HUDEP-2 (cell line): ENCODE measurements at regions not wholly inside any gene's neighbourhood (a gene's known extent, or its start where the extent isn't known, plus 50 kb on each side); places are given as distances from the start of the nearest gene placed in this dataset.

Source experiments
- DNase-seq, 76 experiments: peaks; one replicate each; lab custom pipeline; 2025; ENCODE audit not compliant: unreplicated experiment in 76 of 76; lab: John Stamatoyannopoulos, UW

DNA sequence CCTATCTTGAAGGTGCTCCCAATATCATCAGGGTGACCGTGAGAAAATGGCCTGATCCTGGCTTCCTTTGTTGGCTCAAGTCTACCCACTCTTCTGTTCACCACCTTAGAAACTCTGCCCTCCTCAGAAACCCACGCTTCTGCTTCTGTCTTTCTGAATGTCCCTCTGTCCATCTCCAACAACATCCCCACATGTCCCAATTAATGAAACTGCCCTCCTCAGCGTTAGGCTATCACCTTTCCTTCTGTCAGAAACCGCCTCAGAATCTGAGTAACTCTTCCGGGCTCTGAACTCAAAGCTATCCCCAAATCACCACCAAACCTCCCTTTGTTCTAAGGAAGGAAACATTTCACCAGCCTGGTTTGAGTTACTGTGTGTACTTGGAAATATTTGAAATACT, 315.8 kb upstream of the ZNF32 start:
- DNase-seq: no peak

DNA sequence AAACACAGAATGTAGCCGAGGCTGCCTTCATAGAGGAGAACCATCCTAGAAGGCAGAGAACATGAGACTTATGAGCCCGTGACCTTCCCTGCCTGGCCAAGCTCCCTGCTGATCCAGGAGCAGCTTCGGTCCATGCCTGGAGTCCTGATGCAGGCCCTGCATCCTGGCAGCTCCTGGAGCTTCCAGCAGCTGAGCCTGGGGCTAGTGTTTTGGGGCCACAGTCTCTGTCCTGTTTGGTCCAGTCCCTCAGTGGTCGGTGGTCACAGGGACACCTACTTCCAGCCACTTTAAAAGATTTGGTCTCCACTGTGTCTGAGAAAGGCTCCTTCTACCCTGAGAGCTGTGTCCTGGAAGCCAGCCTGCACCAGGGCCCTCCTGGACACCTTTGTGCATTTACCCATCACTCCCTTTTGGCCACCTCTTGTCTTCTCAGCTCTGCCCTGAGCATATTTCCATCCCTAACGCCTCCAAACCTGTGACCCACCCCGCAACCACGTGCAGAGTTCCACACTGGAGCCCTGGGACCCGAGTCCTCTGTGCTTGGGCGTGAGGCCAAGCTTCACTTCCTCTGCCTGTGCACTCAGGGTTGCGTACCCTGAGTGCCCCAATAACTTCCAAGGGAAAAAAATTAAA, 315.2 kb upstream of the ZNF32 start:
- DNase-seq: no peak

- DNase-seq: no peak
Measured at GRCh38 chr10:43963379-43963778, 314.7 kb upstream of the ZNF32 start.

GRCh38 chr10:43962346-43963191, 313.9 kb upstream of the ZNF32 start:
- DNase-seq: no peak

DNA sequence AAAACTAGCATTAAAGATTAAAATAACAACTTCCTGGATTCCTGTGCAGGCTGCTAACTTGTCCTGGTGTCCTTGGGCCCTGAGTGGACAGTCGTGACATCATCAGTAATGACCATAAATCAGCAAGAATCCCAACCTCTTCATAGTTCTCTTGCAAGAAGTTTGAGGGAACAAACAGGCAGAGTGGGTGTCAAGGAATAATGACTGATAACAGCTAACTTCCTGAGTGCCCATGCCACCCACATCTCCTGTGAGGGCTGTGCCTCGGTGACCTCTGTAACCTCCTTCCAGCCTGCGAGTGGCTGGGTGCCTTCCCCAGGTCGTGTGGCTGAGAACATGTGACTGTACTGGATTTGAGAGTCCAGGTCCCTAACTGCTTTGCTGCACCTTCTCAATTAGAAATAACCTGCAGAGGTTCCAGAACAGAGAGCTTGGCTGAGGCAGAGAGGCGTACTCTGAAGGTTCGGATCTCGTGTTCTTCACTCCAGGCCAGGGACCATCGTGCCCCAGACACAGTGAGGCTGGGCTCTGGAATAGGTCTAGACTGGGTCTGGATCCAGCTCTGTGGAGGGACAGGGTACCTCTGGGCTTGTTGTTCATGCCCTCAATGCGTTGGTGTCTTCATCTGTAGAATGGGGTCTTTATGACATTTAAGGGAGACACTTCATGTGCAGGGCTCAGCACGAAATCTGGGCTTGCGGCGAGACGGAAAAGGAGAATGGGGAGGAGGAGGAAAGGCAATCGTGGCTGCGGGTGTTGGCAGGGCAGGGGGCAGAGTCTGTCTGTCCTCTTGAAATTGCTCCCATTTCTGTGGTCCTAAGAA, 313.1 kb upstream of the ZNF32 start:
- DNase-seq: no peak

GRCh38 chr10:43960981-43961380, 312.3 kb upstream of the ZNF32 start:
- no peak for DNase-seq

- DNase-seq: no peak
Measured at GRCh38 chr10:43960477-43960876, 311.8 kb upstream of the ZNF32 start.

GRCh38 chr10:43960135-43960415, 311.4 kb upstream of the ZNF32 start:
- DNase-seq: no peak

GRCh38 chr10:43959364-43960134, 310.9 kb upstream of the ZNF32 start:
- DNase-seq: no peak

DNA sequence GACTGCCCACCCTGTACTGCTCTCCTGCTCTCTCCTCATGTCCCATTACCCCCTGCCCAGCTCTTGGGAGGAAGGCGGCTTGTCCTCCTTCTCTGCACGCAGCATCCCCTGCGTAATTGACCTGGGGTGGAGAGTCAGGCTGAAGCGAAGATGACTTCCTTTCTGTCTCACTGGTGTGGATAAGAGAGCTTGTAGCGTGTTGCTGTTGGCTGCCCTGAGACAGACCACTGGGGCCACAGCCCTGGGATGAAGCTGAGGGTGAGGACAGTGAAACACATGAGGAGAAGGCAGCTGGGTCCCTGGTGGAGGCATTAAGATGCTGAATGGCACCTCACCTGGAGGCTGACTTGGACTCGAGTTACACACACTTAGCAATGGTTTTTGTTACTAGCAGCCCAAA, 310.3 kb upstream of the ZNF32 start:
- no peak for DNase-seq

DNA sequence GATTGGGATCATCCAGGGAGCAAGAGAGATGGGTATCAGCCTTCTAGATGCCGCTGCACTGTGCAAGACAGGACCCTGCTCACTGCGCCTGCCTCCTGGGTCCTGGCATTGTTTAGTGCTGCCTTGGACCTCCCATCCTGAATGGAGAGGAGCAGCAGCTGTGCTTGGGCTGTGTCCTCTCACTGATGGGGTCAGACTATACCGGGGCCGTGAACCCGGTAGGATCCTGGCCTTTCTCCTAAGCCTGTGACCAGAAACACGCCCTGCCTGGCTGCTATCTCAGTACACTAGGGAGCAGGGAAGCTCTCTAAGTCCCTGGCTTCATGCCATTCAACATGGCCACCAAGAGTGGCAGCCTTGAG, 309.4 kb upstream of the ZNF32 start:
- DNase-seq: no peak

GRCh38 chr10:43957267-43958070, 308.8 kb upstream of the ZNF32 start:
- no peak for DNase-seq

GRCh38 chr10:43955978-43956377, 307.3 kb upstream of the ZNF32 start:
- no peak for DNase-seq

- no peak for DNase-seq
Measured at GRCh38 chr10:43955002-43955596, 306.4 kb upstream of the ZNF32 start.

DNA sequence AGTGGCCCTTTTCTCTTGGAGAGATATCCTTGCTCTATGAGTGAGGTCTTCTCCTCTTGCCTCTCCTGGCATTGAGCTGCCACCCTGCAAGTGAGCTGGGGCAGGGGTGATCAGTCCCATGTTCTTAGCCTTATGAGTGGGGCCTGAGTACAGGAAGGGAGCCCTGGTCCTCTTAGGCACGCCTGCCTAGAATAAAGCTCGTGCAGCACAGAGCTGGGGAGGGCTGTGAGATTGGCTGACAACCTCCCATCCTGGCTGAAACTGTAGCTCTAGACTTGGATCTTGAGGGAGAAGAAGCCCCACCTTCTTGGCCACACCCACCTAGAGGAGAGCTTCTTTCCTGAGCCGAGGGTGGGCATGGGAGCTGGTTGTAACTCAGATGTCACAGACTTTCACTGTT, 305.0 kb upstream of the ZNF32 start:
- DNase-seq: no peak

DNA sequence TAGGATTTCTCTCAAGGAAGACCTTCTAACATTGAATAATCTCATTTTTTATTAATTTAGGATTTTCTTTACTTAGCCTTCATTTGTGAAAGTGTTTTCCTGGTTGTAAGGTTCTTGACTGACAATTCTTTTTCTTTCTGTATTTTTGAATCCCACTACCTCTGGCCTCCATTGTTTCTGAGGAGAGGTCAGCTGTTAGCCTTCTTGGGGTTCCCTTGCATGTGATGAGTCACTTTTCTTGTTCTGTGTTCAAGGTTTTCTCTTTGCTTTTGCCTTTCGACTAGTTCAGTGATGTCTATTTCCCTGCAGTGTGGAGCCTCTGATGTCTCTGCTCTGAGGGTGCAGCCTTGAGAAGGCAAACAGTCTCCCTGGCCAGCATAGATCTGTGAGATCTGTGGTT, 304.1 kb upstream of the ZNF32 start:
- no peak for DNase-seq

- no peak for DNase-seq
Measured at GRCh38 chr10:43949351-43949750, 300.7 kb upstream of the ZNF32 start.

- no peak for DNase-seq
Measured at GRCh38 chr10:43946445-43946844, 297.8 kb upstream of the ZNF32 start.

- no peak for DNase-seq
Measured at GRCh38 chr10:43945908-43946307, 297.2 kb upstream of the ZNF32 start.
